Prostate gland (tissue), 2 donors: ENCODE measurements at regions not wholly inside any gene's neighbourhood (a gene's known extent, or its start where the extent isn't known, plus 50 kb on each side); places are given as distances from the start of the nearest gene placed in this dataset.

Source experiments
- DNase-seq: peaks from one replicate; pipeline ENCODE4 v3.0.0-alpha.2; 2019; ENCODE audit warnings: low spot score
- H3K27ac ChIP-seq, 2 donors: fragments of 200-600 bp; sonication (generic); 2 replicates each; pipeline ENCODE4 v1.5.1; 2017 to 2019
- H3K27me3 ChIP-seq: fragments of 200-600 bp; sonication (generic); replicated peaks from 2 replicates; pipeline ENCODE4 v1.5.1; 2019; ENCODE audit not compliant: insufficient read depth
- H3K36me3 ChIP-seq, 2 donors: fragments of 200-600 bp; sonication (generic); 1 replicate in 1 of 2; 2 replicates in 1 of 2; pipeline versions ENCODE4 v1.5.1 to v1.8.1; 2017 to 2019
- H3K4me1 ChIP-seq: fragments of 200-600 bp; sonication (generic); replicated peaks from 2 replicates; pipeline ENCODE4 v1.5.1; 2019
- H3K4me3 ChIP-seq, 2 donors: fragments of 200-600 bp; sonication (generic); 2 replicates each; pipeline ENCODE4 v1.5.1; 2017 to 2019
- H3K9me3 ChIP-seq: fragments of 200-600 bp; sonication (generic); 2 replicates; pipeline ENCODE4 v1.5.1; 2017
- POLR2A ChIP-seq: fragments of 450-650 bp; IDR thresholded peaks from one replicate; pipeline ENCODE4 v1.6.1; 2016; ENCODE audit warnings: antibody characterized with exemption, mild to moderate bottlenecking
- POLR2AphosphoS5 ChIP-seq: sonication (generic); formaldehyde crosslinking; IDR thresholded peaks from one replicate; pipeline ENCODE4 v1.6.1; 2017; ENCODE audit warnings: antibody characterized with exemption
- WGBS: methylation state at CpG from one replicate; pipeline ENCODE4 v1.1.5; 2018; 5-methylcytosine and 5-hydroxymethylcytosine counted together
- intact Hi-C: fragments of 100-400 bp; cut with DNase I; formaldehyde crosslinking; loops from one replicate; pipeline ENCODE4 v1.14.2; 2022
- TF ChIP-seq, protein P1 (sequence below), 4 experiments: fragments of 200-600 bp in 2 of 4; fragments of 450-650 bp in 2 of 4; sonication (generic) in 2 of 4; IDR thresholded peaks; 1 replicate in 3 of 4; 2 replicates in 1 of 4; pipeline ENCODE4 v1.5.1; 2016 to 2019; ENCODE audit warnings: antibody characterized with exemption in 4 of 4, mild to moderate bottlenecking in 2 of 4, moderate library complexity in 2 of 4

DNA sequence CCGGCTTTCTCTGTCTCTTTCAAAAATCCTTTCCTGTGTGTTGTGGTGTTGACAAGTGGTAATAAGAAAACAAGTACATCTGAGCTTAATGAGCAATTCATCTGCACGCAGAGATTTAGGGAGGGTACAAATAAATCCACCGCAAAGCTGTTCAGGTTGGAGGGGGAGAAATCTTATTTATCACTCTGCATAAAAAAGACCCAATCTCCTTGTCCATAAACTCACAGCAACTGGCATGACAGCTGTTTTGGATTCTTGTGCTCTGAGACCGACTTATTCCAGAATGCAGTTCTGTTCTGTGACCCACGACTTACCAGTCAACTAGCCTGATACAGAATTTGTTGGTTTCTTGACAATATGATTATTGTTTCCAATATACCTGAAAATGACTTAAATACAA is 380.1 kb downstream of the SOX11 start:
- Histone ChIP-seq H3K27me3 (no peaks in the 10 kb centered on the region), H3K36me3 (no peaks in the 10 kb centered on the region), H3K4me1 (no peaks in the 10 kb centered on the region), H3K9me3 (no peaks in the 10 kb centered on the region), H3K4me3 (no peak overlapping the region), H3K27ac (no peak overlapping the region)
- DNase-seq, result no peak
- intact Hi-C loops, result no loop called here
- TF ChIP-seq, protein P1, sequence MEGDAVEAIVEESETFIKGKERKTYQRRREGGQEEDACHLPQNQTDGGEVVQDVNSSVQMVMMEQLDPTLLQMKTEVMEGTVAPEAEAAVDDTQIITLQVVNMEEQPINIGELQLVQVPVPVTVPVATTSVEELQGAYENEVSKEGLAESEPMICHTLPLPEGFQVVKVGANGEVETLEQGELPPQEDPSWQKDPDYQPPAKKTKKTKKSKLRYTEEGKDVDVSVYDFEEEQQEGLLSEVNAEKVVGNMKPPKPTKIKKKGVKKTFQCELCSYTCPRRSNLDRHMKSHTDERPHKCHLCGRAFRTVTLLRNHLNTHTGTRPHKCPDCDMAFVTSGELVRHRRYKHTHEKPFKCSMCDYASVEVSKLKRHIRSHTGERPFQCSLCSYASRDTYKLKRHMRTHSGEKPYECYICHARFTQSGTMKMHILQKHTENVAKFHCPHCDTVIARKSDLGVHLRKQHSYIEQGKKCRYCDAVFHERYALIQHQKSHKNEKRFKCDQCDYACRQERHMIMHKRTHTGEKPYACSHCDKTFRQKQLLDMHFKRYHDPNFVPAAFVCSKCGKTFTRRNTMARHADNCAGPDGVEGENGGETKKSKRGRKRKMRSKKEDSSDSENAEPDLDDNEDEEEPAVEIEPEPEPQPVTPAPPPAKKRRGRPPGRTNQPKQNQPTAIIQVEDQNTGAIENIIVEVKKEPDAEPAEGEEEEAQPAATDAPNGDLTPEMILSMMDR (IDR thresholded peaks at IDR 0.05), result no peak
- TF ChIP-seq POLR2A, result no peak
- TF ChIP-seq POLR2AphosphoS5, result no peak
- 88% methylated on average over 5 of the region's 5 CpGs for WGBS

DNA sequence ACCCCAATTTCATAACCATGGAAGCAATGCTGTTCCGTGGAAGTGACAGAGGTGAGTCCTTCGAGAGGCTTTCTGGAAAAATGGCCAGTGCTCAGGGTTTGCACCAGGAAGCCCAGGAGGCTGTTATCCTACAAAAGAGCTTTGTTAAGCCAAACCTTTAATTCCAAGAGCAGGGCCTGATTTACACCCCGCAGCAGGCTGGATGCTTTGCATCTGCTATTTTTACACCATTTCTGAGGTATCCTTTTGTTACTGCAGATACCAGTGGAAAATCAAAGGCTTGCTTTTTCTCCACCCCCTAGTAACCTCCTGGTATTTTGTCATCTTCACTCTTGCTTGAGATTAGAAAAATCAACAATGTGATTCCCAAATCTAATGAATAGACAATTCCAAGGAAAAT is 380.6 kb downstream of the SOX11 start:
- H3K4me3 ChIP-seq, result no peak overlapping the region
- WGBS, result 87% methylated on average over 3 of the region's 3 CpGs
- H3K4me1 ChIP-seq, result no peaks in the 10 kb centered on the region
- H3K27me3 ChIP-seq, result no peaks in the 10 kb centered on the region
- no peak overlapping the region for H3K27ac ChIP-seq
- intact Hi-C loops, result no loop called here
- TF ChIP-seq, protein P1 (IDR thresholded peaks at IDR 0.05), result no peak
- TF ChIP-seq POLR2A, result no peak
- no peak for TF ChIP-seq POLR2AphosphoS5
- no peaks in the 10 kb centered on the region for H3K9me3 ChIP-seq
- no peak for DNase-seq
- H3K36me3 ChIP-seq, result no peaks in the 10 kb centered on the region

DNA sequence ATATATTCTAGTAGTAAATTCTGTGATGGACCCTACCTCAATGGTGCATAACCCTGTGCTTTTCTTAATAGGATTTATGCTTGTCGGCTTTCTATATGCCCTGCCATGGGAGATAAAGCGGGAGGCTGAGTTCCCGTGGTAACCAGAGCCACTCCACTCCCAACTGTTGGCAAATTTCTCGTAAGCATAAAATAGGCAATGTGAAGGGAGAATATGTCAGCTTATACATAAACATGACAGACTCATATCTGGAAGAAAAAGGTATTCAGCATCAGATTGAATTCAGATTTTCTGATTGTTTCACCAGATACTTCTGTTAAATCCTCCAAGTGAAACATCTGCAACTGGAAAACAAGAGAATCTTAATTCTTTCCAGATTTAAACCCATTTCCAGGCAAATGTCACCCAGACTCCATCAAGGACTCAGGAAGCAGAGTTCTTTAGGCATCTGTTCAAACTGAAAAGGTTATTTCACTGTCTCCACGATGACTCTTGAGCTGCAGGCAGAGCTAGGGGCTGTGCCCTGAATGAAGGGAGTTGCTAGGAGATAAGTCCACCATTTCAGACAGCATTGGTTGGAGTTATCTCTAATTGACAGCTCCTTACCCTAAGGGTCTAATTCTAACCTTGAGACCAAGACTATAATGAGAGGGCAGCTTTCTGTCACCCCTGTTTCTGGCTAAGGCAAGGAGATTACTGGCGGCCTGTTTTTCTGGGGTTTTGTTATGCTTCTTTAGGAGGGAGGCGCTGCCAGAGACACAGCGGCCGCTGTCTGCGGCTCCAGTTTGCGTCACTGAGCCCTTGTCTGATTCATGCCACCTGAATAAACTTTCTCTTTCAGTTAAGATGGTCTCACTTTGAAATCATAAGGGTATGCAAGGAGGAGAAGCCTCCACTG is 381.3 kb downstream of the SOX11 start:
- Histone ChIP-seq H3K27ac (no peak overlapping the region), H3K4me3 (no peak overlapping the region), H3K36me3 (no peaks in the 10 kb centered on the region), H3K9me3 (no peaks in the 10 kb centered on the region), H3K4me1 (no peaks in the 10 kb centered on the region), H3K27me3 (no peaks in the 10 kb centered on the region)
- intact Hi-C loops, result no loop called here
- WGBS, result 51% methylated on average over 11 of the region's 11 CpGs
- TF ChIP-seq, protein P1 (IDR thresholded peaks at IDR 0.05), result no peak
- TF ChIP-seq POLR2A (no peak), POLR2AphosphoS5 (no peak)
- DNase-seq, result no peak

DNA sequence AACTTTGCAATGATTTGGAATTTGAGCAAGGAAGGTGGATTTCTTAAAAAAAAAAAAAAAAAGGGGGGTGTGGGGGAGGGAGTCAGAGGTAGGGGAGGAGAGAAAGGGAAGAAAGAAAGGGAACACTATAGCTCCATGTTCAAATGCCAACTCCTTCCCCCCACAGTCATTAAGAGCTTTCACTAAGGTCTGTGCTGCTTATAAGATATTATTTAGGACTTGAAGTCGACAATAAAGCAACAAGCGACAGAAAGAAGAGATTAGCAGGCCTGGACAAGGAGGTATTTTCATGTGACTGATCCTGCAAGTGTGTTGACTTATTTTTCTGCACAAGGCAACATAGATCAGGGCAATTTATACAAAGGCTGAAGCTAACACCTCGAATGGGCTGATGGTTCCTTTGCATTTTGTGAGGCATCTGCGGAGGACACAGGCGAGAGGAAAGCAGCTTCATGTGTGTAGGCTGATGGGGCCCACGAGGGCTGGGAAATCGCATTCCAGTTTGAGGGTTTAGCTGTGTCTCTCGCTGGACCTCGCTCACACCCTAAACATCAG is 382.0 kb downstream of the SOX11 start:
- H3K36me3 ChIP-seq, result no peaks in the 10 kb centered on the region
- H3K9me3 ChIP-seq, result no peaks in the 10 kb centered on the region
- DNase-seq, result no peak
- no peaks in the 10 kb centered on the region for H3K27me3 ChIP-seq
- H3K27ac ChIP-seq, result no peak overlapping the region
- H3K4me3 ChIP-seq, result no peak overlapping the region
- 79% methylated on average over 9 of the region's 9 CpGs for WGBS
- TF ChIP-seq POLR2AphosphoS5 (no peak), POLR2A (no peak)
- TF ChIP-seq, protein P1 (IDR thresholded peaks at IDR 0.05), result no peak
- H3K4me1 ChIP-seq, result no peaks in the 10 kb centered on the region
- intact Hi-C loops, result no loop called here

DNA sequence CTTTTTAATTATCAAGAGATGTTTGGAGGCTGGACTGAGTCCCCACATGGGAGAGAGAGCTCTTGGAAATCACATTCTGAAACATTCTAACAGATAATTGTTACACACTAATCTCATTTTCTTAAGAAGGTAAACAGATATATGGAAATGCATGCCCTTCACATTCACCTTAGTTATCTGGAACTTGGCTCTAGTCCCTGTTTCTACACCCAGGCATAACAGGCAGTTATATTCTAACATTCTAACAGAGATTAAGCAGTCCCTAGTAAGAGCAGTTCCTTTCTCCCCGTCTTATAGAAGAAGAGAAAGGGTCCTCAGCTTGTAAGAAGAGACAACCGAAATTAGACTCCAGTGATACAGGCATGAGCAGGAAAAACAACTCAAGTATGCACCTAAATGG is 385.4 kb downstream of the SOX11 start:
- intact Hi-C loops, result no loop called here
- WGBS, result 34% methylated on average over 2 of the region's 2 CpGs
- H3K27me3 ChIP-seq, result no peaks in the 10 kb centered on the region

More for the DNA sequence above, 385.4 kb downstream of the SOX11 start:
- TF ChIP-seq POLR2A, result no peak
- no peak for TF ChIP-seq POLR2AphosphoS5
- TF ChIP-seq, protein P1 (IDR thresholded peaks at IDR 0.05), result no peak
- Histone ChIP-seq H3K4me3 (no peak overlapping the region), H3K36me3 (no peaks in the 10 kb centered on the region), H3K4me1 (no peaks in the 10 kb centered on the region), H3K9me3 (no peaks in the 10 kb centered on the region), H3K27ac (no peak overlapping the region)
- no peak for DNase-seq
